ENCODE measurements at regions not wholly inside any gene's neighbourhood (a gene's known extent, or its start where the extent isn't known, plus 50 kb on each side); places are given as distances from the start of the nearest gene placed in this dataset.

GRCh38 chr4:83830138-83830888 lies 294.4 kb downstream of the GPAT3 start:
- Histone ChIP-seq H3K27ac (no peak overlapping the region), H3K27me3 (no peaks in the 10 kb centered on the region), H3K9me3 (no peaks in the 10 kb centered on the region), H3K36me3 (no peaks in the 10 kb centered on the region), H3K4me3 (replicated peaks in 1 of 3) (no peak overlapping the region), H3K4me1 (no peaks in the 10 kb centered on the region)
- intact Hi-C loops (cut with DNase I) = no loop called here
- 77 to 78% methylated on average over 5 of the region's 5 CpGs for WGBS, 2 donors
- TF ChIP-seq POLR2A (IDR thresholded peaks at IDR 0.05) (no peak), CTCF (IDR thresholded peaks at IDR 0.05) (no peak)
- no peak for DNase-seq

GRCh38 chr4:83828601-83829000 lies 292.7 kb downstream of the GPAT3 start:
- Histone ChIP-seq H3K9me3 (no peaks in the 10 kb centered on the region), H3K27ac (no peak overlapping the region), H3K36me3 (no peaks in the 10 kb centered on the region), H3K27me3 (no peaks in the 10 kb centered on the region), H3K4me3 (replicated peaks in 1 of 3) (no peak overlapping the region), H3K4me1 (no peaks in the 10 kb centered on the region)
- DNase-seq = no peak
- intact Hi-C loops (cut with DNase I) = no loop called here
- TF ChIP-seq CTCF (IDR thresholded peaks at IDR 0.05) = no peak
- no peak for TF ChIP-seq POLR2A (IDR thresholded peaks at IDR 0.05)
- WGBS, 2 donors = 44 to 51% methylated on average over 2 of the region's 2 CpGs

- DNase-seq = no peak
- H3K4me3 ChIP-seq (replicated peaks in 1 of 3) = no peak overlapping the region
- no peaks in the 10 kb centered on the region for H3K4me1 ChIP-seq
- no peak for TF ChIP-seq CTCF (IDR thresholded peaks at IDR 0.05)
- no peak for TF ChIP-seq POLR2A (IDR thresholded peaks at IDR 0.05)
- H3K36me3 ChIP-seq = no peaks in the 10 kb centered on the region
- intact Hi-C loops (cut with DNase I) = no loop called here
- no peaks in the 10 kb centered on the region for H3K27me3 ChIP-seq
- no peaks in the 10 kb centered on the region for H3K9me3 ChIP-seq
- H3K27ac ChIP-seq = no peak overlapping the region
Measured at GRCh38 chr4:83821493-83821892, 285.6 kb downstream of the GPAT3 start.

GRCh38 chr4:83819582-83819981 lies 283.7 kb downstream of the GPAT3 start:
- TF ChIP-seq CTCF (IDR thresholded peaks at IDR 0.05) (no peak), POLR2A (IDR thresholded peaks at IDR 0.05) (no peak)
- H3K4me1 ChIP-seq = no peaks in the 10 kb centered on the region
- no peak overlapping the region for H3K27ac ChIP-seq
- no peak overlapping the region for H3K4me3 ChIP-seq (replicated peaks in 1 of 3)
- H3K36me3 ChIP-seq = no peaks in the 10 kb centered on the region
- DNase-seq = no peak
- 84% methylated on average over 1 of the region's 1 CpG for WGBS, 2 donors
- H3K27me3 ChIP-seq = no peaks in the 10 kb centered on the region
- intact Hi-C loops (cut with DNase I) = no loop called here
- H3K9me3 ChIP-seq = no peaks in the 10 kb centered on the region

GRCh38 chr4:83810428-83810827 lies 274.5 kb downstream of the GPAT3 start:
- intact Hi-C loops (cut with DNase I) = no loop called here
- Histone ChIP-seq H3K4me1 (no peaks in the 10 kb centered on the region), H3K27ac (no peak overlapping the region), H3K36me3 (no peaks in the 10 kb centered on the region), H3K27me3 (no peaks in the 10 kb centered on the region), H3K9me3 (no peaks in the 10 kb centered on the region), H3K4me3 (replicated peaks in 1 of 3) (no peak overlapping the region)
- WGBS, 2 donors = 86 to 90% methylated on average over 1 of the region's 1 CpG
- TF ChIP-seq POLR2A (IDR thresholded peaks at IDR 0.05) (no peak), CTCF (IDR thresholded peaks at IDR 0.05) (no peak)
- no peak for DNase-seq
